ENCODE measurements at regions not wholly inside any gene's neighbourhood (a gene's known extent, or its start where the extent isn't known, plus 50 kb on each side); places are given as distances from the start of the nearest gene placed in this dataset.
A peak's percentile ranks its signal among the peaks of the same experiment; 100 is the strongest.

- no peak for DNase-seq (ENCODE audit: low spot score)
These were observed 59.0 kb upstream of the ZNF726 start for GRCh38 chr19:23855676-23856075.

DNA sequence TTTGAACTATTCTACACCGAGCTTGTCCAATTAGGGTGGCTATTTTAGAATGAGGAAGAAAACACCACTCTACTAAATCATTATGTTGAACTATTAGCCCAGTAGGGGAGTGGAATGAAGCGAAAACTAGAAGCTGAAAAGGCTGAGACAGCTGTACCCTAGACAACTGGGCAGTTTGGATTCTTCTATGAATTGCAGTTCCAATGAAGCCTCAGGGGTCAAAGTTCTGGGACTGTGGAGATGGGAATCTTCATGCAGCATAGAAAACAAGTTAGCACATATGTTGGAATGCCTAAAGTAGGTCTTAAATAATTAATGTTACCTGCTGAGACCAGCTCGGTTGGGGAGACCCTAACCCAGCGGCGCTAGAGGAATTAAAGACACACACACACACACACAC lies 62.7 kb upstream of the ZNF726 start:
- DNase-seq (ENCODE audit: low spot score) = no peak

DNA sequence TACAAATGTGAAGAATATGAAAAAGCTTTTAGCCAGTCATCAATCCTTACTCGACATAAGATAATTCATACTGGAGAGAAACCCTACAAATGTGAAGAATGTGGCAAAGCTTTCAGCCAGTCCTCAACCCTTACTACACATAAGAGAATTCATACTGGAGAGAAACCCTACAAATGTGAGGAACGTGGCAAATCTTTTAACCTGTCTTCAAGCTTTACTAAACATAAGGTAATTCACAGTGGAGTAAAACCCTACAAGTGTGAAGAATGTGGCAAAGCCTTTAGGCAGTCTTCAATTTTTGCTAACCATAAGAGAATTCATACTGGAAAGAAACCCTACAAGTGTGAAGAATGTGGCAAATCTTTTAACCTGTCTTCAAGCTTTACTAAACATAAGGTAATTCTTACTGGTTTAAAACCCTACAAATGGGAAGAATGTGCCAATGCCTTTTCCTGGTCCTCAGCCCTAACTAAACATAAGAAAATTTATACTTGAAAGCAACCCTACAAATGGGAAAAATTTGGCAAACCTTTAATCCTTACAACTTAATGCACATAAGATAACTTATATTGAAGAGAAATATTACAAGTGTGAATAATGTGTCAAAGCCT lies 74.1 kb upstream of the ZNF681 start:
- no peak for DNase-seq (ENCODE audit: low spot score)

DNA sequence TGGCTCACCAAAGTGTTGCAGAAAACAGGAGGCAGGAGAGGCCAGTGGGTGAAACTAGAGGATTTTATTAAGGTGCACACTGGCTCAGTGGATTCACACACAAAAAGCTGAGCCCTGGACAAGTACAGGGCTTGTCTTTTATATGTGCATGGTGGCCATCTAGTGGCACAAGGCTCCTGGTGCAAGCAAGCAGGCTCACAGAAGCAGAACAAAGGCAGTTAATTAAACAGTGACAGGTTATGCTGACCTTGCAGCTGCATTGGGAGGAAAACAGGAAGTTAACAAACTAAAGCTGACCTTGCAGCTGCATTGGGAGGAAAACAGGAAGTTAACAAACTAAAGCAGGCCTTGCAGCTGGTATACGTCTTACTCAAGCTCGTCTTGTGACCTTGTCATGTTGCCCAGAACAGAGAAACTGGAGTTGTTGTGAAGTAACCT lies 65.3 kb upstream of the ZNF681 start:
- DNase-seq (ENCODE audit: low spot score) = no peak

DNA sequence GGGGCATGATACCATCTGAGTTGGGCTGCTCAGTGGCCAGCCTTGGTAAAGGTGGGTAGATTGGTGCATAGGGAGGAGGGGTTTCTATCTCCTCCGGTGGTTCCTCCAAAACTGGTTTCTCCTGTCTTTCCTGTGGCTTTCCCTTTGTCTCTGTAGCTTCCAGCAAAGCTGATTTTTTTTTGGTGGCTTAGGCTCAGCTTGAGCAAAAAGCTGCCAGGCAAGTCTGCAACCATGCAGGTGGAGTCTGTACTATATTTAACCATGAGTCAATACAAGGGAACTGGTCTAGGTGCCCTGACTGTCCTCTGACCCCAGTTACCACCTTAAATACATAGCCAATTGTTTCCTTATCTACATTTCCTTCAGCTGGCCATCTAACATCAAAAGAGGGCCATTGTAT lies 64.0 kb upstream of the ZNF681 start:
- no peak for DNase-seq (ENCODE audit: low spot score)

DNA sequence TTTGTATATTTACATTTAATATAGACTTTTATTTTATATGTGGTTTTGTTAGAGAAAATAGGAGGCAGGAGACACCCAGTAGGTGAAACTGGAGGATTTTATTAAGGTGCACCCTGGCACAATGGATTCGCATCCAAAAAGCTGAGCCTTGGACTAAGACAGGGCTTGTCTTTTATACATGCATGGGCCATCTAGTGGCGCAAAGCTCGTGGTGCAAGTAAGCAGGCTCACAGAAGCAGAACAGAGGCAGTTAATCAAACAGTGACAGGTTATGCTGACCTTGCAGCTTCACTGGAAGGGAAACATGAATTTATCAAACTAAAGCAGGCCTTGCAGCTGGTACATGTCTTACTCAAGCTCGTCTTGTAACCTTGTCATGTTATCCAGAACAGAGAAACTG lies 58.8 kb upstream of the ZNF681 start:
- peak; percentile 5 for DNase-seq (ENCODE audit: low spot score)

DNA sequence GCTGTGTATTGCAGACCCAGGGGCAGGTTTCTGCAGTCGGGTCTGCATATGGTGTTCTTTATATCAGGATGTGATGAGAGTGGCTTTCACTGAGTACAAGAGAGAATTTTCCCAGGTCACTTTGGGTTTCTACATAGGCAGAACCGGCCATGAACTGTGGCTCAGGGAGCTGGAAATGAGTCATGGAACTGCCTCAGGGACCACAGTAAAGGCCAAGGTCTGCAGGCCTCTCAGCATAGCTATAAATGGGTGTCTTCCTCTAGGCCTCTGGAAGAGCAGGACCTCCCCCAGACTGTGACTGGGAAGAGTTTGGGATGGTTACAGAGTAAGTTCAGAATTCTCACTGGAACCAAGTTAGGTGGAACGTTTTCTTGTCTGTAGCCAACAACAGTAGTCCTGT lies 51.8 kb upstream of the ZNF681 start:
- no peak for DNase-seq (ENCODE audit: low spot score)

All from umbilical cord (tissue), 1 donor.